Neutrophil (primary cell): ENCODE measurements at regions not wholly inside any gene's neighbourhood (a gene's known extent, or its start where the extent isn't known, plus 50 kb on each side); places are given as distances from the start of the nearest gene placed in this dataset.

Experiments
- H3K27ac ChIP-seq: fragments of 200-600 bp; sonication (generic); 2 replicates; pipeline ENCODE4 v1.5.1; 2016; ENCODE audit warnings: mild to moderate bottlenecking, moderate library complexity
- H3K27me3 ChIP-seq: fragments of 200-600 bp; sonication (generic); 2 replicates; pipeline ENCODE4 v1.6.0; 2016; ENCODE audit warnings: mild to moderate bottlenecking
- H3K36me3 ChIP-seq: fragments of 200-600 bp; sonication (generic); 2 replicates; pipeline ENCODE4 v1.5.1; 2017
- H3K4me1 ChIP-seq, 2 experiments: fragments of 200-600 bp in 1 of 2; sonication (generic) in 1 of 2; 1 replicate in 1 of 2; 2 replicates in 1 of 2; pipeline versions ENCODE4 v1.5.1 to v1.6.1; 2013 to 2016; ENCODE audit warnings: low read depth in 1 of 2, low read length in 1 of 2, mild to moderate bottlenecking in 1 of 2, moderate library complexity in 1 of 2; ENCODE audit not compliant: control insufficient read depth in 1 of 2, insufficient read depth in 1 of 2
- H3K4me3 ChIP-seq, 2 experiments: fragments of 200-600 bp in 1 of 2; sonication (generic) in 1 of 2; 1 replicate in 1 of 2; 2 replicates in 1 of 2; pipeline ENCODE4 v1.5.1; 2013 to 2016; ENCODE audit warnings: low read depth in 1 of 2, low read length in 1 of 2, mild to moderate bottlenecking in 1 of 2, moderate library complexity in 1 of 2
- H3K9me3 ChIP-seq: fragments of 200-600 bp; sonication (generic); 2 replicates; pipeline ENCODE4 v1.5.1; 2016
- CTCF ChIP-seq: fragments of 200-600 bp; sonication (generic); IDR thresholded peaks from 2 replicates; pipeline ENCODE4 v1.5.1; 2016; ENCODE audit warnings: antibody characterized with exemption

GRCh38 chr5:79898611-79899010 lies 92.5 kb downstream of the MTX3 start:
- Histone ChIP-seq H3K36me3 (no peaks in the 10 kb centered on the region), H3K27me3 (peaks cover 64% of the 10 kb centered on the region), H3K4me3 (no peak overlapping the region), H3K9me3 (no peaks in the 10 kb centered on the region), H3K4me1 (no peaks in the 10 kb centered on the region), H3K27ac (no peak overlapping the region)
- TF ChIP-seq CTCF: no peak

GRCh38 chr5:79893976-79894375 lies 97.1 kb downstream of the MTX3 start:
- H3K27me3 ChIP-seq: peaks cover 74% of the 10 kb centered on the region
- no peaks in the 10 kb centered on the region for H3K4me1 ChIP-seq
- H3K27ac ChIP-seq: no peak overlapping the region
- H3K36me3 ChIP-seq: no peaks in the 10 kb centered on the region
- no peaks in the 10 kb centered on the region for H3K9me3 ChIP-seq
- H3K4me3 ChIP-seq: no peak overlapping the region
- no peak for TF ChIP-seq CTCF

GRCh38 chr5:79893485-79893884 lies 97.6 kb downstream of the MTX3 start:
- peaks cover 70% of the 10 kb centered on the region for H3K27me3 ChIP-seq
- no peak overlapping the region for H3K4me3 ChIP-seq
- no peak overlapping the region for H3K27ac ChIP-seq
- no peaks in the 10 kb centered on the region for H3K4me1 ChIP-seq
- H3K9me3 ChIP-seq: no peaks in the 10 kb centered on the region
- TF ChIP-seq CTCF: no peak
- no peaks in the 10 kb centered on the region for H3K36me3 ChIP-seq

DNA sequence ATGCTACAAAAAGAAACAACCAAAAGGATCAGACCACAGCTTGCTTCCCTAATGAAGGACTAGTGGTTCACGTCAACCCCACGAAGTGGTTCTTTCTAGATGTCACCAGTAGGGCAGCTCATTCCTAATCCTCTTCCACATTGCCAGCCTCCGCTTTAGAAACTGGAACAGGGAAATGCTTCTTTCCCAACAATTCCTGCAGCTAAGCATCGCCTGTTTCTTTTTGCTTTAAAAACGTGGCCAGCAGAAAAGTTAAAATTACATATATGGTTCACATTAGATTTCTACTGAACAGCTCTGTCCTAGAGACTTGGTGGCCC lies 100.2 kb downstream of the MTX3 start:
- Histone ChIP-seq H3K4me3 (no peak overlapping the region), H3K9me3 (no peaks in the 10 kb centered on the region), H3K27ac (no peak overlapping the region), H3K4me1 (no peaks in the 10 kb centered on the region), H3K36me3 (no peaks in the 10 kb centered on the region), H3K27me3 (peaks cover 44% of the 10 kb centered on the region)
- no peak for TF ChIP-seq CTCF

- Histone ChIP-seq H3K4me3 (no peak overlapping the region), H3K36me3 (no peaks in the 10 kb centered on the region), H3K27me3 (peaks cover 38% of the 10 kb centered on the region), H3K9me3 (no peaks in the 10 kb centered on the region), H3K4me1 (no peaks in the 10 kb centered on the region), H3K27ac (no peak overlapping the region)
- TF ChIP-seq CTCF: no peak
Measured at GRCh38 chr5:79890119-79890929, 100.7 kb downstream of the MTX3 start.
